ENCODE measurements at regions not wholly inside any gene's neighbourhood (a gene's known extent, or its start where the extent isn't known, plus 50 kb on each side); places are given as distances from the start of the nearest gene placed in this dataset.

- no peak overlapping the region for H3K9ac ChIP-seq (ENCODE audit: low read depth in 1 of 2, low read length in 2 of 2)
- H3K4me1 ChIP-seq (ENCODE audit: control insufficient read depth in 2 of 2, insufficient read depth in 2 of 2, low read length in 2 of 2): no peaks in the 10 kb centered on the region
- no peak overlapping the region for H3K4me3 ChIP-seq (ENCODE audit: low read length in 2 of 2)
- no peaks in the 10 kb centered on the region for H3K27me3 ChIP-seq (ENCODE audit: control insufficient read depth in 2 of 2, insufficient read depth in 2 of 2, low read length in 2 of 2)
- no peaks in the 10 kb centered on the region for H3K36me3 ChIP-seq (ENCODE audit: control insufficient read depth in 2 of 2, insufficient read depth in 2 of 2, low read length in 2 of 2)
- no peak overlapping the region for H3K27ac ChIP-seq (ENCODE audit: low read depth in 2 of 2, low read length in 2 of 2)
- H3K9me3 ChIP-seq (ENCODE audit: control insufficient read depth in 2 of 2, low read length in 2 of 2): no peaks in the 10 kb centered on the region
Observed at GRCh38 chr2:107174171-107174570, 288.2 kb upstream of the ST6GAL2 start.

GRCh38 chr2:107182981-107183380 is 297.0 kb upstream of the ST6GAL2 start:
- Histone ChIP-seq H3K36me3 (ENCODE audit: control insufficient read depth in 2 of 2, insufficient read depth in 2 of 2, low read length in 2 of 2) (no peaks in the 10 kb centered on the region), H3K4me1 (ENCODE audit: control insufficient read depth in 2 of 2, insufficient read depth in 2 of 2, low read length in 2 of 2) (no peaks in the 10 kb centered on the region), H3K27ac (ENCODE audit: low read depth in 2 of 2, low read length in 2 of 2) (no peak overlapping the region), H3K9ac (ENCODE audit: low read depth in 1 of 2, low read length in 2 of 2) (no peak overlapping the region), H3K9me3 (ENCODE audit: control insufficient read depth in 2 of 2, low read length in 2 of 2) (no peaks in the 10 kb centered on the region), H3K27me3 (ENCODE audit: control insufficient read depth in 2 of 2, insufficient read depth in 2 of 2, low read length in 2 of 2) (no peaks in the 10 kb centered on the region), H3K4me3 (ENCODE audit: low read length in 2 of 2) (no peak overlapping the region)

GRCh38 chr2:107187870-107188269 is 301.9 kb upstream of the ST6GAL2 start:
- Histone ChIP-seq H3K9me3 (ENCODE audit: control insufficient read depth in 2 of 2, low read length in 2 of 2) (no peaks in the 10 kb centered on the region), H3K36me3 (ENCODE audit: control insufficient read depth in 2 of 2, insufficient read depth in 2 of 2, low read length in 2 of 2) (no peaks in the 10 kb centered on the region), H3K27ac (ENCODE audit: low read depth in 2 of 2, low read length in 2 of 2) (no peak overlapping the region), H3K9ac (ENCODE audit: low read depth in 1 of 2, low read length in 2 of 2) (no peak overlapping the region), H3K4me3 (ENCODE audit: low read length in 2 of 2) (no peak overlapping the region), H3K27me3 (ENCODE audit: control insufficient read depth in 2 of 2, insufficient read depth in 2 of 2, low read length in 2 of 2) (no peaks in the 10 kb centered on the region), H3K4me1 (ENCODE audit: control insufficient read depth in 2 of 2, insufficient read depth in 2 of 2, low read length in 2 of 2) (no peaks in the 10 kb centered on the region)

- no peaks in the 10 kb centered on the region for H3K4me1 ChIP-seq (ENCODE audit: control insufficient read depth in 2 of 2, insufficient read depth in 2 of 2, low read length in 2 of 2)
- H3K9me3 ChIP-seq (ENCODE audit: control insufficient read depth in 2 of 2, low read length in 2 of 2): no peaks in the 10 kb centered on the region
- no peaks in the 10 kb centered on the region for H3K36me3 ChIP-seq (ENCODE audit: control insufficient read depth in 2 of 2, insufficient read depth in 2 of 2, low read length in 2 of 2)
- no peak overlapping the region for H3K4me3 ChIP-seq (ENCODE audit: low read length in 2 of 2)
- no peaks in the 10 kb centered on the region for H3K27me3 ChIP-seq (ENCODE audit: control insufficient read depth in 2 of 2, insufficient read depth in 2 of 2, low read length in 2 of 2)
- H3K9ac ChIP-seq (ENCODE audit: low read depth in 1 of 2, low read length in 2 of 2): no peak overlapping the region
- no peak overlapping the region for H3K27ac ChIP-seq (ENCODE audit: low read depth in 2 of 2, low read length in 2 of 2)
Observed at GRCh38 chr2:107195631-107196030, 309.7 kb upstream of the ST6GAL2 start.

- Histone ChIP-seq H3K27me3 (ENCODE audit: control insufficient read depth in 2 of 2, insufficient read depth in 2 of 2, low read length in 2 of 2) (no peaks in the 10 kb centered on the region), H3K9me3 (ENCODE audit: control insufficient read depth in 2 of 2, low read length in 2 of 2) (no peaks in the 10 kb centered on the region), H3K9ac (ENCODE audit: low read depth in 1 of 2, low read length in 2 of 2) (no peak overlapping the region), H3K4me1 (ENCODE audit: control insufficient read depth in 2 of 2, insufficient read depth in 2 of 2, low read length in 2 of 2) (no peaks in the 10 kb centered on the region), H3K27ac (ENCODE audit: low read depth in 2 of 2, low read length in 2 of 2) (no peak overlapping the region), H3K36me3 (ENCODE audit: control insufficient read depth in 2 of 2, insufficient read depth in 2 of 2, low read length in 2 of 2) (no peaks in the 10 kb centered on the region), H3K4me3 (ENCODE audit: low read length in 2 of 2) (no peak overlapping the region)
Observed at GRCh38 chr2:107197594-107198294, 311.8 kb upstream of the ST6GAL2 start.

- H3K27me3 ChIP-seq (ENCODE audit: control insufficient read depth in 2 of 2, insufficient read depth in 2 of 2, low read length in 2 of 2): no peaks in the 10 kb centered on the region
- H3K4me1 ChIP-seq (ENCODE audit: control insufficient read depth in 2 of 2, insufficient read depth in 2 of 2, low read length in 2 of 2): no peaks in the 10 kb centered on the region
- H3K36me3 ChIP-seq (ENCODE audit: control insufficient read depth in 2 of 2, insufficient read depth in 2 of 2, low read length in 2 of 2): no peaks in the 10 kb centered on the region
- no peak overlapping the region for H3K9ac ChIP-seq (ENCODE audit: low read depth in 1 of 2, low read length in 2 of 2)
- H3K4me3 ChIP-seq (ENCODE audit: low read length in 2 of 2): no peak overlapping the region
- H3K9me3 ChIP-seq (ENCODE audit: control insufficient read depth in 2 of 2, low read length in 2 of 2): no peaks in the 10 kb centered on the region
- no peak overlapping the region for H3K27ac ChIP-seq (ENCODE audit: low read depth in 2 of 2, low read length in 2 of 2)
Observed at GRCh38 chr2:107202962-107203591, 317.1 kb upstream of the ST6GAL2 start.

- H3K4me1 ChIP-seq (ENCODE audit: control insufficient read depth in 2 of 2, insufficient read depth in 2 of 2, low read length in 2 of 2): no peaks in the 10 kb centered on the region
- no peak overlapping the region for H3K27ac ChIP-seq (ENCODE audit: low read depth in 2 of 2, low read length in 2 of 2)
- H3K9ac ChIP-seq (ENCODE audit: low read depth in 1 of 2, low read length in 2 of 2): no peak overlapping the region
- no peaks in the 10 kb centered on the region for H3K9me3 ChIP-seq (ENCODE audit: control insufficient read depth in 2 of 2, low read length in 2 of 2)
- no peaks in the 10 kb centered on the region for H3K27me3 ChIP-seq (ENCODE audit: control insufficient read depth in 2 of 2, insufficient read depth in 2 of 2, low read length in 2 of 2)
- H3K36me3 ChIP-seq (ENCODE audit: control insufficient read depth in 2 of 2, insufficient read depth in 2 of 2, low read length in 2 of 2): no peaks in the 10 kb centered on the region
- H3K4me3 ChIP-seq (ENCODE audit: low read length in 2 of 2): no peak overlapping the region
Observed at GRCh38 chr2:107215401-107216350, 329.7 kb upstream of the ST6GAL2 start.

- no peak overlapping the region for H3K9ac ChIP-seq (ENCODE audit: low read depth in 1 of 2, low read length in 2 of 2)
- H3K36me3 ChIP-seq (ENCODE audit: control insufficient read depth in 2 of 2, insufficient read depth in 2 of 2, low read length in 2 of 2): no peaks in the 10 kb centered on the region
- no peaks in the 10 kb centered on the region for H3K4me1 ChIP-seq (ENCODE audit: control insufficient read depth in 2 of 2, insufficient read depth in 2 of 2, low read length in 2 of 2)
- no peak overlapping the region for H3K27ac ChIP-seq (ENCODE audit: low read depth in 2 of 2, low read length in 2 of 2)
- H3K4me3 ChIP-seq (ENCODE audit: low read length in 2 of 2): no peak overlapping the region
- no peaks in the 10 kb centered on the region for H3K9me3 ChIP-seq (ENCODE audit: control insufficient read depth in 2 of 2, low read length in 2 of 2)
- no peaks in the 10 kb centered on the region for H3K27me3 ChIP-seq (ENCODE audit: control insufficient read depth in 2 of 2, insufficient read depth in 2 of 2, low read length in 2 of 2)
Observed at GRCh38 chr2:107218208-107218607, 332.2 kb upstream of the ST6GAL2 start.

GRCh38 chr2:107222466-107222865 is 336.5 kb upstream of the ST6GAL2 start:
- Histone ChIP-seq H3K9me3 (ENCODE audit: control insufficient read depth in 2 of 2, low read length in 2 of 2) (no peaks in the 10 kb centered on the region), H3K27ac (ENCODE audit: low read depth in 2 of 2, low read length in 2 of 2) (no peak overlapping the region), H3K4me1 (ENCODE audit: control insufficient read depth in 2 of 2, insufficient read depth in 2 of 2, low read length in 2 of 2) (no peaks in the 10 kb centered on the region), H3K9ac (ENCODE audit: low read depth in 1 of 2, low read length in 2 of 2) (no peak overlapping the region), H3K4me3 (ENCODE audit: low read length in 2 of 2) (no peak overlapping the region), H3K36me3 (ENCODE audit: control insufficient read depth in 2 of 2, insufficient read depth in 2 of 2, low read length in 2 of 2) (no peaks in the 10 kb centered on the region), H3K27me3 (ENCODE audit: control insufficient read depth in 2 of 2, insufficient read depth in 2 of 2, low read length in 2 of 2) (no peaks in the 10 kb centered on the region)

Measured in mucosa of rectum (tissue), 2 donors.